NCI-H128 (cell line): ENCODE measurements at regions not wholly inside any gene's neighbourhood (a gene's known extent, or its start where the extent isn't known, plus 50 kb on each side); places are given as distances from the start of the nearest gene placed in this dataset.
"Not testable (repeated sequence)": the region's sequence is repeated elsewhere in the genome, so short reads cannot be mapped to it uniquely, and the experiment has no call there.

ENCODE experiments used
- DNase-seq: peaks from one replicate; lab custom pipeline; 2025; ENCODE audit not compliant: unreplicated experiment; lab: John Stamatoyannopoulos, UW

- no peak for DNase-seq
Measured at GRCh38 chr20:51960047-51960675, 157.8 kb upstream of the SALL4 start.

- DNase-seq: no peak
Measured at GRCh38 chr20:51959066-51959542, 156.8 kb upstream of the SALL4 start.

- no peak for DNase-seq
Measured at GRCh38 chr20:51958099-51959065, 156.1 kb upstream of the SALL4 start.

GRCh38 chr20:51955756-51956155, 153.4 kb upstream of the SALL4 start:
- no peak for DNase-seq

- no peak for DNase-seq
Measured at GRCh38 chr20:51953731-51954340, 151.5 kb upstream of the SALL4 start.

- DNase-seq: no peak
Measured at GRCh38 chr20:51950926-51951325, 148.6 kb upstream of the SALL4 start.

GRCh38 chr20:51946586-51946985, 144.3 kb upstream of the SALL4 start:
- DNase-seq: no peak

- DNase-seq: no peak
Measured at GRCh38 chr20:51945881-51946280, 143.6 kb upstream of the SALL4 start.

GRCh38 chr20:51945177-51945576, 142.9 kb upstream of the SALL4 start:
- no peak for DNase-seq

- no peak for DNase-seq
Measured at GRCh38 chr20:51943761-51944160, 141.4 kb upstream of the SALL4 start.

GRCh38 chr20:51943326-51943725, 141.0 kb upstream of the SALL4 start:
- DNase-seq: not testable (repeated sequence)

GRCh38 chr20:51941503-51941902, 139.2 kb upstream of the SALL4 start:
- DNase-seq: no peak

- DNase-seq: no peak
Measured at GRCh38 chr20:51939259-51939585, 136.9 kb upstream of the SALL4 start.

GRCh38 chr20:51938559-51939258, 136.4 kb upstream of the SALL4 start:
- no peak for DNase-seq

- no peak for DNase-seq
Measured at GRCh38 chr20:51937779-51938178, 135.5 kb upstream of the SALL4 start.

- DNase-seq: no peak
Measured at GRCh38 chr20:51936377-51936776, 134.1 kb upstream of the SALL4 start.

- DNase-seq: no peak
Measured at GRCh38 chr20:51935003-51935358, 132.7 kb upstream of the SALL4 start.

- no peak for DNase-seq
Measured at GRCh38 chr20:51934301-51935002, 132.1 kb upstream of the SALL4 start.

- DNase-seq: no peak
Measured at GRCh38 chr20:51931371-51931781, 129.1 kb upstream of the SALL4 start.

GRCh38 chr20:51930775-51931174, 128.5 kb upstream of the SALL4 start:
- no peak for DNase-seq

- DNase-seq: no peak
Measured at GRCh38 chr20:51928931-51929330, 126.6 kb upstream of the SALL4 start.
